Left hindlimb (tissue), 1 donor: ENCODE measurements at regions not wholly inside any gene's neighbourhood (a gene's known extent, or its start where the extent isn't known, plus 50 kb on each side); places are given as distances from the start of the nearest gene placed in this dataset.
A peak's percentile ranks its signal among the peaks of the same experiment; 100 is the strongest.

Experiments used
- DNase-seq: peaks from one replicate; pipeline ENCODE4 v3.0.0-alpha.2; 2018

- no peak for DNase-seq
Observed at GRCh38 chr20:40588891-40589290, 100.1 kb downstream of the MAFB start.

DNA sequence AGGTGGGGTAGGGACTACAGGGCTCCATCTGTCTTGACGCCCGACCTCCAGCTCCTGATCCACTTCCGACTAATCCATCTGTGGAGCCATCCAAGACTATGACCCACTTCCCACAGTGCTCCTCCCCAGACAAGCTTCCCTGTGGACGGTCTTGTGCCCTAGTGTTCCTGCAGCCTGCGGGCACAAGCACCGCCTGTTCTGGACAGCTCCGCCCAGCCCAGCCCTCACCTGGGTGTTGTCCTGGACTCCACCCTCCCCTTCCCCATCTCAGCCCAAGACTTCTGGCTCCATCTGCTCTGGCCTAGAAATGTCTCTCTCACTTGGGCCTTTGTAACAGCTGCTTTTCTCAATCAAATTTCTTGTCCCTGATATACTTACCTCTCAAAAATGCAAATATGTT, 102.0 kb downstream of the MAFB start:
- no peak for DNase-seq

DNA sequence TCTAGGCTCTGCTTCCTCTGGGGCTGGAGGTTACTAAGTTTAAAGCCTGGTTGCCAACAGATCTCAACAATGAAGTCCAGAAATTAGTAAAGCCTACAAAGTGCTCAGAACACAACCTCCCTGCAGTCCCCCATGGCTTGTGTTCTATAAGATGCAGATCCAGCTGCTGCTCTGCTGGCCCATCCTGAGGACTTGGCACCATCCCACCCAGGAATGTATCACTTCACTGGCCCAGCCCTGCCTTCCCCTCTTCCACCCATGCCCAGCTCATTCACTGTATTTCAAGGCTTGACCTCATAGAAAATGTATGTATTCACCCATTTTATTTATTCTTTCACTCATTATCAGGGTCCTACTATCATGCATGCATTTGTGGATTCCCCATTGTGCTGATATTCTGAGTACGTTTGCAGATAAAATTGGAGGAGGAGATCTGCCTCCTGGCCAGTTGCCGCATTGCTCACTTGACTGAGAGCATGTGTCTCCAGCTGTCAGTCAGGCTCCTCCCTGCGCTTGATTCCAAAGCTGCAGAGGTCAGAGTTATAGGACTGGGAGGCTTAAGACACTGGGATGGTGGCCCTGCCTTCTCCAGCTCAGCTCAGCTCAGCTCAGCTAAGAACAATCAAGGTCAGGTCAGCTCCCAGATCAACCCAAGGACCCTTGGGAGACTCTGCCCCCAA, 104.8 kb downstream of the MAFB start:
- peak; percentile 41 for DNase-seq

GRCh38 chr20:40583636-40584035, 105.4 kb downstream of the MAFB start:
- DNase-seq, result no peak

GRCh38 chr20:40583205-40583604, 105.8 kb downstream of the MAFB start:
- no peak for DNase-seq

GRCh38 chr20:40582531-40582930, 106.5 kb downstream of the MAFB start:
- DNase-seq, result no peak

DNA sequence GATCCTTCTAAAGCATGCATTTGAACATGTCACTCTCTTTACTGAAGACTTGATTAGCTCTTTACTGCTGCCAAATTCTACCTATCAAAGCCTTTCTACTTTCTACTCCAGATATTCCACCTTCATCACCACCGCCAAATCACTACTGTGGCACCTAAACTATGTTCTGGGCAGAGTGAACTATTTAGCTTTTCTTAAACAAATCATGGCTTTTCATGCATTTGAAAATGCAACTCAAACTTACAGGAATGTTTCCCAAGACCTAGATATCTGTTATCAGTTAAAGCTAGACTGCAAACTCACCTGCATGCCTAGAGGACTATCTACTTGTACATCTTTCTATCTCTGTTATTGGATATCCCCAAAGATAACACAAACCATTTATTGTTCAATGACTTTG, 109.3 kb downstream of the MAFB start:
- DNase-seq, result no peak

- DNase-seq, result no peak
Observed at GRCh38 chr20:40578961-40579360, 110.1 kb downstream of the MAFB start.

- DNase-seq, result no peak
Observed at GRCh38 chr20:40575851-40576250, 113.2 kb downstream of the MAFB start.

DNA sequence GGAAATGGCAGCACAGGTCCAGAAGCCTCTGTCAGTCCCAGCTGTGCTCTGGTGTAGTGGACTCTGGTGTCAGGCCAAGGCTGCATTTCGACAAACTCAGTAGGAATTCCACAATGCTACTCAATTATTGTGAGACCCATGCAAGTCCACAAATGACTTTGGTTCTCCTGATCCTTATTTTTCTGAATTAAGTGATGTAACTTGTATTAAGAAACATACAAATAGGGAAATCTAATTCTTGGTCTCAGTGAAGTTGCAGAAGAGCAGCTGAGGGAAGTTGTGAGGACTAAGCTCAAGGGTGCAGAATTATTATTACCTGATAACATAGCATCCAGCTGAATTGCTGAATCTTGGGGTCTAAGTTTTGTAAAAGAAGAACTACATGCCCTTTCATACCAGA, 116.8 kb downstream of the MAFB start:
- DNase-seq, result no peak

DNA sequence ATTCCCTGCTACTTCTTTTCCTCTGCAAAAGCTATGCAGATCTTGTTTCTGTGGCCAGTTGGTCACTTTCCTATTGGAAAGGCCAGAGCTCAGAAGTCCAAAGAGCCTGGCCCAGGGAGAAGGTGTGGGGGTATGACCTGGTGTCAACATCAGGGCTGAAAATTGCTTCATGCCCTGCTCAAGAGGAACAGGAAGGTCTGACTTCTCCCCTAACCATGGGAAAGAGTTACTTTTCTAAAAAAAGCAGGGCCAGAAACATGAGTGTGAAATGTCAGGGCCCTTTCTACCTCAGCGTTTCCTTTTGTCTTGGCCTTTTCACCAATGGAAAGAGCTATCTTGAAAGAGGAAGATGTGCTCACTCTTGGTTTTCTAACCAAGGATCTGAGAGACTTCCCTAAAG, 117.4 kb downstream of the MAFB start:
- no peak for DNase-seq

GRCh38 chr20:40568200-40568599, 120.8 kb downstream of the MAFB start:
- DNase-seq, result no peak

GRCh38 chr20:40565682-40566040, 123.4 kb downstream of the MAFB start:
- DNase-seq, result no peak

- DNase-seq, result no peak
Observed at GRCh38 chr20:40565001-40565681, 123.9 kb downstream of the MAFB start.

GRCh38 chr20:40563296-40563950, 125.6 kb downstream of the MAFB start:
- no peak for DNase-seq

DNA sequence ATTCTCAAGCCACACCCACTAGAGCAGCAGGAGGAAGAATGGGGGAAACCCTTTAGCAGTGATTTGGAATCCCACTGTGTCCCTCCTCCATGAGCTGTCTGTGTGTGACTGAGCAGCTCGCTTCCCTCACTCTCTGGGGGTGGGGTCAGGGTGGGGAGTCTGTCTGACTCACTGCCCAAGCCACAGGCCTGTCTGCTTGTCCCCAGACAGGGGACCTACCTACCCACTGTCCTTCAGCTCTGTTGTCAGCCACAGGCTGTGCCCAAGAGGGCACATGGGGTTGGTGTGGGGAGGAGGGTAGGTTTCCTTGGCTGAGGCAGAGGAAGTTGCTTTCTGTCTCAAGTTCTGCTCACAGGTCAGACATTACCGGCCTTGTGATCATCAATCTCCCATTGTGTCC, 127.0 kb downstream of the MAFB start:
- peak; percentile 38 for DNase-seq

DNA sequence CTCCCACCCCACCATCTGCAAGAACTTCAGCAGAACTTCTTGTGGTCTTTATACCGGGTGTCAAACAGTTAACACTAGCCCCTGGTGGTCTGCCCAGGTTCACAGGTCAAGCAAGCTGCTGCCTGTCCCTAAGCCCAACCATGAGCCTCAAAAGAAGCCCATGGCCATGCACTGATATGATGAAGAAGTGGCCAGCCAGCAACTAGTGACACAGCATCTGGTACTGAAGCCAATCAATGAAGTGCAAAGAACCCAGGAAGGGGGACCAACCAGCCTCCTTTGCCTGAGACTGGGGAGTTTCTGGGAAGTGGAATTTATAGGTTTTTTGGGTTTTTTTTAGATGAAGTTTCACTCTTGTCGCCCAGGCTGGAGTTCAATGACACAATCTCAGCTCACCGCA, 127.8 kb downstream of the MAFB start:
- no peak for DNase-seq

DNA sequence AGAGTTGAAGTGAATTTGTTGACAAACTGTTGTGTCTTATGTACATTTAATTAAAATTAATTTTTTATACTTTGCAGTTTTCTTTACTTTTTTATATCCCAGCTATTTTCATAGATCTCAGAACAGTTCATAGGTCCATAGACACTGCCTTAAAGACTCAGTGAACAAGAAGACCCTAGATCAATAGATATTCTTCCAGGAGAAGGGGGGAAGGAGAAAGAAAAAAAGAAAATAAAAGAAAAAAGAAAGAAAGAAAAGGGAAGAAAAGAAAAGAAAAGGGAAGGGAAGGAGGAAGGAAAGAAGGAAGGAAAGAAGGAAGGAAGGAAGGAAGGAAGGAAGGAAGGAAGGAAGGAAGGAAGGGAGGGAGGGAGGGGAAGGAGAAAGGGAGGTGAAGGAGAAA, 130.8 kb downstream of the MAFB start:
- no peak for DNase-seq

DNA sequence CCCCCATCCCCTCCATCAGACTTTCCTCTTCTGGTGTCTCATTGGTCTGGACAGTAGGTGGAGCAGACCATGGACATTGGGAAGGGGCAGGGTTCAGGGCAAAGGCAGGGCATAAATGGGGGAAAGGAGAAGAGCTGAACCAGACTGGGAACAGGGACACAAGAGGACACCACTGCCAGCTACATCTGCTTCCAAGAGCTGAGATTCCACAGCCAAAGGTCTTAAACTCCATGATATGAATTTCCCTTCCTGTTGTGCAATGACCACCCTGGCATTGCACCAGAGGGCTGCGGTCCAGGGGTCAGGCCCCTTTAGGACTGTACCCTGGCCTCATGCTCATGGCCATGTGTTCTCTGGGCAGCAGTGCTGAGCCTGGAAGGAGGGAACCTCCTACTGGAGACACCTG, 137.9 kb downstream of the MAFB start:
- no peak for DNase-seq

- no peak for DNase-seq
Observed at GRCh38 chr20:40547483-40548091, 141.4 kb downstream of the MAFB start.

- DNase-seq, result no peak
Observed at GRCh38 chr20:40545478-40545877, 143.6 kb downstream of the MAFB start.

DNA sequence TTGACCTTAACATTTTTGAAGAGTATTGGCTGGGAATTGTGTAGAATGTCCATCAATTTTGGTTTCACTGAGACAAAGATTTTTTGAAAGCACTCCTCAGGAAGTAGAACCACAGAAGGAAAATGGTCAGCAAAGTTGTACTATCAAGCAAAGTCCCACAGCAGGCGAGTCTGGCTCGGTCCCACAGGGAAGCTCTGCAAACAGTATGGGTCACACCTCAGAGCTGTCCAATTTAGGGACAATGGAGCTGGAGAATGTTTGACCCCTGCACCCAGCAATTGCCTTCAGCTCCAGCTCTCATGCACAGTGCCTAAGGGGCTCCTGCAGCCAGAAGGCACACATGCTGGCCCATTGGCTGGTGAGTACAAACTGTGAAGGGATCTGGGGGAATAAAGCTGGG, 147.0 kb downstream of the MAFB start:
- DNase-seq, result no peak

- DNase-seq, result no peak
Observed at GRCh38 chr20:40540166-40540565, 148.9 kb downstream of the MAFB start.

DNA sequence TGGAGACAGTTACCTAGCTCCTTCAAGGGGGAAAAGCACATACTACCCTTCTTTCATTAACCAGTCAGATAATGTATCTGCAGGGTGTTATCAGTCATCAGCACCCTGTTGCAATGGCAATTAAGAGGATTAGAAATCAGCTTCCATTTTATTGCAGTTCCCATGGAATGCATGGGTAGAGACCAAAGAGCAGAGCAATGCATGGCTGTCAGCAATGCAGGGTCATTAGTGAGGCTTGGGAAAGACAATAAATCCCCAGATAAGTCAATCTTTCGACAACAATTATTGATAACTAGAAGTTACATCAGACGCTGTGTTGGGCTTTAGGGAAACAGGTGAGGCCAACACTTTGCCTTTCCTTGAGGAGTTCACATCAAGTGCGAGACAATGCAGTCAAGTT, 150.9 kb downstream of the MAFB start:
- no peak for DNase-seq
